NCI-H1092 (cell line): ENCODE measurements at regions not wholly inside any gene's neighbourhood (a gene's known extent, or its start where the extent isn't known, plus 50 kb on each side); places are given as distances from the start of the nearest gene placed in this dataset.

Source experiments
- DNase-seq: peaks from one replicate; lab custom pipeline; 2025; lab: John Stamatoyannopoulos, UW

- DNase-seq: no peak
Measured at GRCh38 chr3:144296808-144297207, 325.2 kb downstream of the DIPK2A start.

- DNase-seq: no peak
Measured at GRCh38 chr3:144301863-144302262, 330.2 kb downstream of the DIPK2A start.

- DNase-seq: no peak
Measured at GRCh38 chr3:144307951-144308350, 336.3 kb downstream of the DIPK2A start.

GRCh38 chr3:144308396-144308795, 336.8 kb downstream of the DIPK2A start:
- no peak for DNase-seq

- no peak for DNase-seq
Measured at GRCh38 chr3:144312702-144313101, 341.1 kb downstream of the DIPK2A start.

- DNase-seq: no peak
Measured at GRCh38 chr3:144314946-144315345, 343.3 kb downstream of the DIPK2A start.

GRCh38 chr3:144317961-144318360, 346.3 kb downstream of the DIPK2A start:
- no peak for DNase-seq

- DNase-seq: no peak
Measured at GRCh38 chr3:144324076-144324475, 352.5 kb downstream of the DIPK2A start.

- no peak for DNase-seq
Measured at GRCh38 chr3:144332868-144333267, 361.2 kb downstream of the DIPK2A start.

- DNase-seq: no peak
Measured at GRCh38 chr3:144341471-144341870, 369.8 kb downstream of the DIPK2A start.

- DNase-seq: no peak
Measured at GRCh38 chr3:144343343-144343742, 371.7 kb downstream of the DIPK2A start.

GRCh38 chr3:144343777-144344176, 372.2 kb downstream of the DIPK2A start:
- DNase-seq: no peak

GRCh38 chr3:144344925-144345548, 373.4 kb downstream of the DIPK2A start:
- no peak for DNase-seq

- DNase-seq: no peak
Measured at GRCh38 chr3:144350125-144350524, 378.5 kb downstream of the DIPK2A start.

- no peak for DNase-seq
Measured at GRCh38 chr3:144351011-144351410, 379.4 kb downstream of the DIPK2A start.

- no peak for DNase-seq
Measured at GRCh38 chr3:144351773-144352365, 380.2 kb downstream of the DIPK2A start.

GRCh38 chr3:144358191-144358590, 386.6 kb downstream of the DIPK2A start:
- DNase-seq: no peak

GRCh38 chr3:144361002-144361401, 389.4 kb downstream of the DIPK2A start:
- DNase-seq: no peak

- no peak for DNase-seq
Measured at GRCh38 chr3:144362126-144362525, 390.5 kb downstream of the DIPK2A start.

- DNase-seq: no peak
Measured at GRCh38 chr3:144363856-144364255, 392.2 kb downstream of the DIPK2A start.

GRCh38 chr3:144364737-144365136, 393.1 kb downstream of the DIPK2A start:
- no peak for DNase-seq

- DNase-seq: peak; percentile 18
Measured at GRCh38 chr3:144369129-144369879, 397.7 kb downstream of the DIPK2A start.

- DNase-seq: no peak
Measured at GRCh38 chr3:144375088-144375487, 403.5 kb downstream of the DIPK2A start.
